CD14-positive monocyte (primary cell): ENCODE measurements at regions not wholly inside any gene's neighbourhood (a gene's known extent, or its start where the extent isn't known, plus 50 kb on each side); places are given as distances from the start of the nearest gene placed in this dataset.

Source experiments
- DNase-seq, 3 donors: peaks; one replicate each; pipeline ENCODE4 v3.0.0-alpha.2; 2011 to 2022
- H2AFZ ChIP-seq: 2 replicates; pipeline ENCODE4 v1.6.0; 2012; ENCODE audit warnings: mild to moderate bottlenecking, low read depth, low read length, inconsistent platforms; ENCODE audit not compliant: insufficient read depth, poor library complexity, severe bottlenecking
- H3K27ac ChIP-seq, 2 donors: 1 replicate in 1 of 2; 2 replicates in 1 of 2; pipeline ENCODE4 v1.5.1; 2012 to 2013; ENCODE audit warnings: low read length in 2 of 2, control low read depth in 1 of 2, inconsistent platforms in 1 of 2, low read depth in 1 of 2, mild to moderate bottlenecking in 1 of 2
- H3K27me3 ChIP-seq, 2 donors: one replicate each; pipeline versions ENCODE4 v1.6.0 to v1.6.1; 2011 to 2013; ENCODE audit warnings: low read length in 2 of 2; ENCODE audit not compliant: control insufficient read depth in 2 of 2, insufficient read depth in 2 of 2
- H3K36me3 ChIP-seq, 2 donors: replicated peaks in 1 of 2; 1 replicate in 1 of 2; 2 replicates in 1 of 2; pipeline versions ENCODE4 v1.5.1 to v1.6.1; 2012 to 2013; ENCODE audit warnings: low read length in 2 of 2, control low read depth in 1 of 2, inconsistent platforms in 1 of 2, mild to moderate bottlenecking in 1 of 2; ENCODE audit not compliant: insufficient read depth in 2 of 2, control insufficient read depth in 1 of 2
- H3K4me1 ChIP-seq, 2 donors: 1 replicate in 1 of 2; 2 replicates in 1 of 2; pipeline versions ENCODE4 v1.5.1 to v1.6.1; 2012 to 2013; ENCODE audit warnings: low read length in 2 of 2, control low read depth in 1 of 2, inconsistent platforms in 1 of 2, mild to moderate bottlenecking in 1 of 2, moderate library complexity in 1 of 2; ENCODE audit not compliant: insufficient read depth in 2 of 2, control insufficient read depth in 1 of 2
- H3K4me2 ChIP-seq: replicated peaks from 2 replicates; pipeline ENCODE3; 2012; ENCODE audit warnings: low read length, moderate library complexity, mild to moderate bottlenecking; ENCODE audit not compliant: poor library complexity, severe bottlenecking; ENCODE audit errors: extremely low read depth
- H3K4me3 ChIP-seq, 3 experiments: fragments of 200-600 bp in 1 of 3; sonication (generic) in 1 of 3; replicated peaks in 1 of 3; 1 replicate in 2 of 3; 2 replicates in 1 of 3; pipeline ENCODE4 v1.5.1; 2011 to 2013; ENCODE audit warnings: low read length in 3 of 3, mild to moderate bottlenecking in 3 of 3, control low read depth in 2 of 3, low read depth in 2 of 3, inconsistent platforms in 1 of 3, moderate library complexity in 1 of 3
- H3K79me2 ChIP-seq: 2 replicates; pipeline ENCODE4 v1.6.0; 2012; ENCODE audit warnings: mild to moderate bottlenecking, control low read depth, inconsistent platforms, low read length, moderate library complexity; ENCODE audit not compliant: insufficient read depth
- H3K9ac ChIP-seq: 2 replicates; pipeline ENCODE4 v1.6.0; 2017; ENCODE audit warnings: low read length, mild to moderate bottlenecking; ENCODE audit not compliant: insufficient read depth, poor library complexity, severe bottlenecking
- H3K9me3 ChIP-seq, 2 donors: replicated peaks in 1 of 2; 1 replicate in 1 of 2; 2 replicates in 1 of 2; pipeline versions ENCODE4 v1.5.1 to v1.6.1; 2012 to 2013; ENCODE audit warnings: low read length in 2 of 2, control low read depth in 1 of 2; ENCODE audit not compliant: control insufficient read depth in 1 of 2, insufficient read depth in 1 of 2
- H4K20me1 ChIP-seq: 2 replicates; pipeline ENCODE4 v1.6.0; 2012; ENCODE audit warnings: mild to moderate bottlenecking, low read length, control low read depth, moderate library complexity; ENCODE audit not compliant: insufficient read depth
- H3K27ac Mint-ChIP-seq, 7 donors: one replicate each; pipeline ENCODE4 v1.8.0; 2020; ENCODE audit warnings: mild to moderate bottlenecking in 7 of 7, mixed read lengths in 7 of 7, moderate library complexity in 6 of 7, inconsistent platforms in 2 of 7
- H3K27me3 Mint-ChIP-seq, 3 donors: one replicate each; pipeline ENCODE4 v1.8.0; 2021 to 2022; ENCODE audit warnings: low read depth in 3 of 3, mild to moderate bottlenecking in 3 of 3, mixed read lengths in 3 of 3, moderate library complexity in 3 of 3, inconsistent platforms in 1 of 3
- H3K36me3 Mint-ChIP-seq, 2 donors: one replicate each; pipeline ENCODE4 v1.8.0; 2020; ENCODE audit warnings: mixed read lengths in 2 of 2, inconsistent platforms in 1 of 2, mild to moderate bottlenecking in 1 of 2
- H3K4me1 Mint-ChIP-seq: one replicate; pipeline ENCODE4 v1.8.0; 2020; ENCODE audit warnings: mild to moderate bottlenecking, mixed read lengths
- H3K4me3 Mint-ChIP-seq, 2 donors: one replicate each; pipeline ENCODE4 v1.8.0; 2020; ENCODE audit warnings: mild to moderate bottlenecking in 2 of 2, mixed read lengths in 2 of 2, moderate library complexity in 1 of 2
- H3K9me3 Mint-ChIP-seq, 7 donors: one replicate each; pipeline ENCODE4 v1.8.0; 2020 to 2022; ENCODE audit warnings: mixed read lengths in 7 of 7, mild to moderate bottlenecking in 6 of 7, moderate library complexity in 6 of 7, inconsistent platforms in 2 of 7
- WGBS: methylation state at CpG from one replicate; pipeline ENCODE4 v1.1.5; 2013; ENCODE audit warnings: missing lambda C conversion rate; ENCODE audit not compliant: insufficient coverage; 5-methylcytosine and 5-hydroxymethylcytosine counted together
- intact Hi-C, 2 donors: fragments of 100-400 bp; cut with micrococcal nuclease; formaldehyde crosslinking; loops; one replicate each; pipeline versions ENCODE4 v1.15.0 to v1.15.1; 2023
- TF ChIP-seq, protein P1 (sequence below): fragments of 200-600 bp; IDR thresholded peaks from one replicate; pipeline ENCODE4 v1.8.0; 2022; ENCODE audit warnings: antibody characterized with exemption, mild to moderate bottlenecking

DNA sequence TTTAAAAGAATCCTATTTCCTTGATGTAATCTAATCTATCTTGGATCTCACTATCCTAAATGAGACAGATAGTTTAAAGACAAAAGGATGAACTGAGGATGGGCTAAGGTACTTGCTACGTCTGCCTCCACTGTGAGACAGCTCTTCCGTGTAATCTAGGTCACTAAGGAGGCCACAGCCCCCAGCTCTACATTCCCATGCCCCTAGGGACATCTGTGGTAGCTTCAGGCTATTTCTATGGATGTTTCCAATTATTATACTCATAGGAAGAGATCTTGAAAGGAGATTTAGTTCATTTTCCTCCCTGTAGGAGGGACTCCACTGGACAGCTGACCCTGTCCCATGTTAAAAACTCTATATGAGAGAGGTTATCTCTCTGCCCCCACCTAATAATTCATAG is 140.8 kb upstream of the TRPC5 start:
- Mint-ChIP-seq H3K27ac (no peak overlapping the region), H3K27me3 (no peaks in the 10 kb centered on the region), H3K4me1 (no peaks in the 10 kb centered on the region), H3K36me3 (no peaks in the 10 kb centered on the region), H3K4me3 (no peak overlapping the region), H3K9me3 (peaks cover 0 to 4% (median 2%) of the 10 kb centered on the region in 7 donors)
- Histone ChIP-seq H3K9me3 (no peaks in the 10 kb centered on the region), H3K27me3 (no peaks in the 10 kb centered on the region), H3K36me3 (no peaks in the 10 kb centered on the region), H4K20me1 (no peaks in the 10 kb centered on the region), H2AFZ (no peak overlapping the region), H3K27ac (no peak overlapping the region), H3K9ac (no peak overlapping the region), H3K4me1 (no peaks in the 10 kb centered on the region), H3K79me2 (no peaks in the 10 kb centered on the region), H3K4me2 (no peak overlapping the region), H3K4me3 (no peak overlapping the region)
- TF ChIP-seq, protein P1, sequence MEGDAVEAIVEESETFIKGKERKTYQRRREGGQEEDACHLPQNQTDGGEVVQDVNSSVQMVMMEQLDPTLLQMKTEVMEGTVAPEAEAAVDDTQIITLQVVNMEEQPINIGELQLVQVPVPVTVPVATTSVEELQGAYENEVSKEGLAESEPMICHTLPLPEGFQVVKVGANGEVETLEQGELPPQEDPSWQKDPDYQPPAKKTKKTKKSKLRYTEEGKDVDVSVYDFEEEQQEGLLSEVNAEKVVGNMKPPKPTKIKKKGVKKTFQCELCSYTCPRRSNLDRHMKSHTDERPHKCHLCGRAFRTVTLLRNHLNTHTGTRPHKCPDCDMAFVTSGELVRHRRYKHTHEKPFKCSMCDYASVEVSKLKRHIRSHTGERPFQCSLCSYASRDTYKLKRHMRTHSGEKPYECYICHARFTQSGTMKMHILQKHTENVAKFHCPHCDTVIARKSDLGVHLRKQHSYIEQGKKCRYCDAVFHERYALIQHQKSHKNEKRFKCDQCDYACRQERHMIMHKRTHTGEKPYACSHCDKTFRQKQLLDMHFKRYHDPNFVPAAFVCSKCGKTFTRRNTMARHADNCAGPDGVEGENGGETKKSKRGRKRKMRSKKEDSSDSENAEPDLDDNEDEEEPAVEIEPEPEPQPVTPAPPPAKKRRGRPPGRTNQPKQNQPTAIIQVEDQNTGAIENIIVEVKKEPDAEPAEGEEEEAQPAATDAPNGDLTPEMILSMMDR, result no peak
- DNase-seq, result no peak
- WGBS, result no CpG with 5 or more reads among the region's 2 CpGs
- intact Hi-C loops, result no loop called here

DNA sequence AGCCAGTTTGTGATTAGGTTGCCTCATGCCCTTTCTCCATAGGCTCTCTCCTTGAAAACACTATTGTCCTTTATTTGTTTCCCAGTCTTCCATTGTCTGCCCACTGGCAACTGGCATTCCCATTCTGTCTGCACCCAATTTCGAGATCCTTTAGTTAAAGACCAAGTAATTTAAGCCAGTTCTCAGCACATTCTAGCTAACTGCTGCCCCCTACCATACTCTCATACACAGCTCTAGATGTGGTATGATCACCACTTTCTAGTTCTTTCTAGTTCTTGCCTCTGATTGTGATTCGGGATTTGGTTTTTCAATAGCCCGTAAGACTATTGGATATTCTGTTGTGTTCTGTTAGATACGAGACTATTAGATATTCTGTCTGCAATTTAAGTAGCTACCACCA is 135.8 kb upstream of the TRPC5 start:
- H3K4me1 Mint-ChIP-seq, result no peaks in the 10 kb centered on the region

More for the DNA sequence above, 135.8 kb upstream of the TRPC5 start:
- no peaks in the 10 kb centered on the region for H3K27me3 Mint-ChIP-seq
- TF ChIP-seq, protein P1, result no peak
- no peaks in the 10 kb centered on the region for H3K4me1 ChIP-seq
- no peaks in the 10 kb centered on the region for H4K20me1 ChIP-seq
- no CpG with 5 or more reads among the region's 4 CpGs for WGBS
- no peak for DNase-seq
- H3K27ac ChIP-seq, result no peak overlapping the region
- H3K27ac Mint-ChIP-seq, result no peak overlapping the region
- no peaks in the 10 kb centered on the region for H3K79me2 ChIP-seq
- H3K9me3 Mint-ChIP-seq, result peaks cover 0 to 8% (median under 1%) of the 10 kb centered on the region in 7 donors
- no peak overlapping the region for H3K4me2 ChIP-seq
- H3K36me3 ChIP-seq, result no peaks in the 10 kb centered on the region
- H3K36me3 Mint-ChIP-seq, result no peaks in the 10 kb centered on the region
- H3K9ac ChIP-seq, result no peak overlapping the region
- no peak overlapping the region for H2AFZ ChIP-seq
- H3K4me3 Mint-ChIP-seq, result no peak overlapping the region
- H3K27me3 ChIP-seq, result no peaks in the 10 kb centered on the region
- intact Hi-C loops, result no loop called here
- H3K4me3 ChIP-seq, result no peak overlapping the region
- H3K9me3 ChIP-seq, result no peaks in the 10 kb centered on the region
